GM08714 (cell line): ENCODE measurements at regions not wholly inside any gene's neighbourhood (a gene's known extent, or its start where the extent isn't known, plus 50 kb on each side); places are given as distances from the start of the nearest gene placed in this dataset.

Experiments used
- H3K4me3 ChIP-seq: fragments of 200-500 bp; sonication (Bioruptor generic); 2 replicates; pipeline ENCODE4 v1.5.1; 2014; ENCODE audit warnings: mild to moderate bottlenecking, low read length, inconsistent platforms
- ZNF274 ChIP-seq: IDR thresholded peaks from 2 replicates; pipeline ENCODE4 v1.6.1; 2012; ENCODE audit warnings: mild to moderate bottlenecking, low read depth, low read length

GRCh38 chr14:98101323-98101722 is 1170.7 kb downstream of the BCL11B start:
- TF ChIP-seq ZNF274, result no peak
- H3K4me3 ChIP-seq, result no peak overlapping the region

GRCh38 chr14:98103705-98104104 is 1168.3 kb downstream of the BCL11B start:
- TF ChIP-seq ZNF274, result no peak
- H3K4me3 ChIP-seq, result no peak overlapping the region

GRCh38 chr14:98109326-98109725 is 1162.7 kb downstream of the BCL11B start:
- no peak overlapping the region for H3K4me3 ChIP-seq
- TF ChIP-seq ZNF274, result no peak

GRCh38 chr14:98112194-98112780 is 1159.7 kb downstream of the BCL11B start:
- H3K4me3 ChIP-seq, result no peak overlapping the region
- no peak for TF ChIP-seq ZNF274

- no peak overlapping the region for H3K4me3 ChIP-seq
- TF ChIP-seq ZNF274, result no peak
Observed at GRCh38 chr14:98114122-98114895, 1157.7 kb downstream of the BCL11B start.

- no peak overlapping the region for H3K4me3 ChIP-seq
- no peak for TF ChIP-seq ZNF274
Observed at GRCh38 chr14:98114946-98115345, 1157.1 kb downstream of the BCL11B start.

GRCh38 chr14:98118749-98119148 is 1153.2 kb downstream of the BCL11B start:
- no peak overlapping the region for H3K4me3 ChIP-seq
- no peak for TF ChIP-seq ZNF274

GRCh38 chr14:98119739-98120138 is 1152.3 kb downstream of the BCL11B start:
- H3K4me3 ChIP-seq, result no peak overlapping the region
- TF ChIP-seq ZNF274, result no peak

GRCh38 chr14:98120831-98121464 is 1151.0 kb downstream of the BCL11B start:
- no peak overlapping the region for H3K4me3 ChIP-seq
- no peak for TF ChIP-seq ZNF274

- TF ChIP-seq ZNF274, result no peak
- no peak overlapping the region for H3K4me3 ChIP-seq
Observed at GRCh38 chr14:98122527-98122926, 1149.5 kb downstream of the BCL11B start.

- no peak for TF ChIP-seq ZNF274
Observed at GRCh38 chr14:98130691-98131090, 1141.3 kb downstream of the BCL11B start.

GRCh38 chr14:98131406-98131805 is 1140.6 kb downstream of the BCL11B start:
- H3K4me3 ChIP-seq, result no peak overlapping the region
- no peak for TF ChIP-seq ZNF274

More at GRCh38 chr14:98130691-98131090, 1141.3 kb downstream of the BCL11B start:
- no peak overlapping the region for H3K4me3 ChIP-seq

GRCh38 chr14:98133806-98134205 is 1138.2 kb downstream of the BCL11B start:
- no peak for TF ChIP-seq ZNF274
- no peak overlapping the region for H3K4me3 ChIP-seq

GRCh38 chr14:98136012-98136789 is 1135.8 kb downstream of the BCL11B start:
- no peak for TF ChIP-seq ZNF274
- no peak overlapping the region for H3K4me3 ChIP-seq
